Hepatocyte (in vitro differentiated cells): ENCODE measurements at regions not wholly inside any gene's neighbourhood (a gene's known extent, or its start where the extent isn't known, plus 50 kb on each side); places are given as distances from the start of the nearest gene placed in this dataset.

ENCODE experiments used
- EZH2 ChIP-seq: fragments of 200-600 bp; sonication (generic); IDR thresholded peaks from 2 replicates; pipeline ENCODE4 v1.6.1; 2016; ENCODE audit warnings: antibody characterized with exemption, mild to moderate bottlenecking, borderline replicate concordance
- EZH2phosphoT487 ChIP-seq: fragments of 200-600 bp; sonication (generic); IDR thresholded peaks from one replicate; pipeline ENCODE4 v1.6.1; 2018; ENCODE audit warnings: antibody characterized with exemption, mild to moderate bottlenecking, low read depth, moderate library complexity; ENCODE audit not compliant: unreplicated experiment, severe bottlenecking
- TF ChIP-seq, protein P1 (sequence below): fragments of 200-600 bp; sonication (generic); IDR thresholded peaks from 2 replicates; pipeline ENCODE4 v1.5.1; 2016; ENCODE audit warnings: antibody characterized with exemption, mild to moderate bottlenecking; ENCODE audit not compliant: poor library complexity

DNA sequence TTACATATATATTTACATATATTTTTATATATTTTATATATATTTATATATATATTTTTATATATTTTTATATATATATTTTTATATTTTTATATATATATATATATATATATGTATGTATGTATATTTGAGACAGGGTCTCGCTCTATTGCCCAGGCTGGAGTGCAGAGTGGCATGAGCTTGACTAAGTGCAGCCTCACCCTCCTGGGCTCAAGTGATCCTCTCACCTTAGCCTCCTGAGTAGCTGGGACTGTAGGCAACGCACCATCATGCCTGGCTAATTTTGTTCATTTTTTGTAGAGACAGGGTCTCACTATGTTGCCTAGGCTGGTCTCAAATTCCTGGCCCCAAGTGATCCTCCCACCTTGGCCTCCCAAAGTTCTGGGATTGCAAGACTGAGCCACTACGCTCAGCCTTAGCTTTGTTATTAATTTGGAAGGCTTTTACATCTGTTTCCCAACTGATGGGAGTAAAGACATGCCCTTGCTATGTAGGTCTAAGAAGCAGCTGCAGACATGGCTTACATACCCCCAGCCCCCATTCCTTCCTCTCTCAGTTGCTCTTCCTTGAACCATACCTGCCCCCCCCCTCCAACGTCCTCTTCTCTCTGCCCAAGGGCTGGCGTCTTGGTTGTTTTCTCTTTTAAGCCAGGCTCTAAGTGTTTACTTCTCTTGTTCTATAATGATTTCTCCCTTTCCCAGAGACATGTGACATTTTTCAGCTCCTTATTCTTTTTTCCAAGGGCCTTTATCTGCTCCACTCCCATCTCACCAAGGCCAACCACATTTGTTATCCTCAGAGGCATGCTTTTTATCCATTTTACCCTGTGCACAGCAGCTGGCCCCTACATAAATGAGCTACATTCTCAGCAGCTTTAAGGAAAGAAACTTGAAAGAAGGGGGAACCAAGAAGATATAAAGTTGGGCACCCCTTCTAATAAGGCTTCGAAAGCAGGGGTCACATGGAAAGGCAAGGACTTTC is 64.2 kb upstream of the ATF7IP2 start:
- TF ChIP-seq, protein P1, sequence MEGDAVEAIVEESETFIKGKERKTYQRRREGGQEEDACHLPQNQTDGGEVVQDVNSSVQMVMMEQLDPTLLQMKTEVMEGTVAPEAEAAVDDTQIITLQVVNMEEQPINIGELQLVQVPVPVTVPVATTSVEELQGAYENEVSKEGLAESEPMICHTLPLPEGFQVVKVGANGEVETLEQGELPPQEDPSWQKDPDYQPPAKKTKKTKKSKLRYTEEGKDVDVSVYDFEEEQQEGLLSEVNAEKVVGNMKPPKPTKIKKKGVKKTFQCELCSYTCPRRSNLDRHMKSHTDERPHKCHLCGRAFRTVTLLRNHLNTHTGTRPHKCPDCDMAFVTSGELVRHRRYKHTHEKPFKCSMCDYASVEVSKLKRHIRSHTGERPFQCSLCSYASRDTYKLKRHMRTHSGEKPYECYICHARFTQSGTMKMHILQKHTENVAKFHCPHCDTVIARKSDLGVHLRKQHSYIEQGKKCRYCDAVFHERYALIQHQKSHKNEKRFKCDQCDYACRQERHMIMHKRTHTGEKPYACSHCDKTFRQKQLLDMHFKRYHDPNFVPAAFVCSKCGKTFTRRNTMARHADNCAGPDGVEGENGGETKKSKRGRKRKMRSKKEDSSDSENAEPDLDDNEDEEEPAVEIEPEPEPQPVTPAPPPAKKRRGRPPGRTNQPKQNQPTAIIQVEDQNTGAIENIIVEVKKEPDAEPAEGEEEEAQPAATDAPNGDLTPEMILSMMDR = no peak
- no peak for TF ChIP-seq EZH2
- TF ChIP-seq EZH2phosphoT487 = no peak
